HG03354 (cell line): ENCODE measurements at regions not wholly inside any gene's neighbourhood (a gene's known extent, or its start where the extent isn't known, plus 50 kb on each side); places are given as distances from the start of the nearest gene placed in this dataset.

ENCODE experiments used
- ATAC-seq: cut with Tn5 transposase; IDR thresholded peaks from one replicate; pipeline ENCODE4 v1.9.1; 2021; ENCODE audit warnings: mild to moderate bottlenecking; ENCODE audit not compliant: unreplicated experiment, poor library complexity, severe bottlenecking

DNA sequence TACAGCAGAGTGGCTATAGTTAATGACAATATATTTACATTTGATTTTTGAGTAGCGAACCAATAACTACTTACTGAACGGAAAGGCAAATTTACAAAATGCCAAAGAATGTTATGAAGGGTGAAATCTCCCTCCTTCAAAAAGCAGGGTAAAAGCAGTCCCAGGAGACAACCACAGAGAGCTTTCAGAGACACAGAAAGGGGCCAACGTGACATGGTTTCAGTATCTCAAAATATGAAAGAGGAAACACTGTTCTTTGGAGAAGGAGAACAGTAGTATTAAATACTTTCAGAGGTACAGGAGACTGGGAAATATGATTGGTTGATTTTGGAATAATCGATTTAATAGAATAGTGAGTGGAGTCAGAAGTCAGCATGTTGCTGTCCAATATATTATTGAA is 52.3 kb upstream of the ROBO1 start:
- ATAC-seq = no peak

DNA sequence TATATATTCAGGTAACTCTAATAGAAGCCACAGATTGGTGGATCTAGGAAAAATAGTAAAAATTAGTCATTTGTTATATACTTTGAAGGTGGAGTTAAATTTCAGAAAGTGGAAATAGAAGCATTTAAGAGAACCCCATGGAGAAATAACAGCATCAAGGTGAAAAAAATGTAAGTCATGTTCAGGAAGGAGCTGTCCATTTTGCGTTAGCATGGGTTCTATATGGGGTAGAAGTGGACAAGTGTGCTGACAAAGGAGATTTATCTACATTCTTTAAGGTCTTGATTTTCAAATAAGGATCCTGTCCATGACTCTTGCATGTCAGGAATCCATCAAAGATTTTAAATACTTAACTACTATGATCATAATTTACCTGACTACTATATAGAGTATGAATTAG is 50.2 kb upstream of the ROBO1 start:
- no peak for ATAC-seq
